ENCODE measurements at regions not wholly inside any gene's neighbourhood (a gene's known extent, or its start where the extent isn't known, plus 50 kb on each side); places are given as distances from the start of the nearest gene placed in this dataset.

GRCh38 chr4:179757641-179758040 is 2315.4 kb upstream of the AGA start:
- intact Hi-C loops (cut with micrococcal nuclease), result no loop called here
- H3K4me2 ChIP-seq (replicated peaks; ENCODE audit: extremely low read depth, low read length, poor library complexity, severe bottlenecking), result no peak overlapping the region
- WGBS (ENCODE audit: insufficient coverage), result no CpG with 5 or more reads among the region's 1 CpG

GRCh38 chr4:179762840-179763239 is 2320.6 kb upstream of the AGA start:
- no peak overlapping the region for H3K27ac ChIP-seq (ENCODE audit: low read depth in 1 of 2, low read length in 2 of 2)
- H2AFZ ChIP-seq (ENCODE audit: insufficient read depth, low read depth, low read length, poor library complexity, severe bottlenecking), result no peak overlapping the region
- no peak overlapping the region for H3K9ac ChIP-seq (ENCODE audit: insufficient read depth, low read length, poor library complexity, severe bottlenecking)
- no peak overlapping the region for H3K4me3 ChIP-seq (replicated peaks in 1 of 3; ENCODE audit: low read depth in 2 of 3, low read length in 3 of 3)
- H3K9me3 Mint-ChIP-seq, result peaks cover 2 to 12% (median 11%) of the 10 kb centered on the region in 7 donors
- no peaks in the 10 kb centered on the region for H3K36me3 Mint-ChIP-seq
- no peaks in the 10 kb centered on the region for H3K4me1 Mint-ChIP-seq
- no peak for TF ChIP-seq CTCF (IDR thresholded peaks at IDR 0.05)
- H4K20me1 ChIP-seq (ENCODE audit: insufficient read depth, low read length), result no peaks in the 10 kb centered on the region
- peaks cover 6 to 9% of the 10 kb centered on the region in 2 donors for H3K9me3 ChIP-seq (replicated peaks in 1 of 2; ENCODE audit: control insufficient read depth in 1 of 2, insufficient read depth in 1 of 2, low read length in 2 of 2)
- no peak overlapping the region for H3K27ac Mint-ChIP-seq
- no peaks in the 10 kb centered on the region for H3K27me3 ChIP-seq (ENCODE audit: control insufficient read depth in 2 of 2, insufficient read depth in 2 of 2, low read length in 2 of 2)
- no peaks in the 10 kb centered on the region for H3K79me2 ChIP-seq (ENCODE audit: insufficient read depth, low read length)
- H3K4me3 Mint-ChIP-seq, result no peak overlapping the region
- H3K4me2 ChIP-seq (replicated peaks; ENCODE audit: extremely low read depth, low read length, poor library complexity, severe bottlenecking), result no peak overlapping the region
- 83% methylated on average over 3 of the region's 5 CpGs for WGBS (ENCODE audit: insufficient coverage)
- H3K36me3 ChIP-seq (replicated peaks in 1 of 2; ENCODE audit: control insufficient read depth in 1 of 2, insufficient read depth in 2 of 2, low read length in 2 of 2), result no peaks in the 10 kb centered on the region
- intact Hi-C loops (cut with micrococcal nuclease), result no loop called here
- H3K27me3 Mint-ChIP-seq (ENCODE audit: low read depth in 3 of 3), result no peaks in the 10 kb centered on the region
- H3K4me1 ChIP-seq (ENCODE audit: control insufficient read depth in 1 of 2, insufficient read depth in 2 of 2, low read length in 2 of 2), result no peaks in the 10 kb centered on the region
- DNase-seq, result no peak

More at GRCh38 chr4:179757641-179758040, 2315.4 kb upstream of the AGA start:
- Histone ChIP-seq H3K4me1 (ENCODE audit: control insufficient read depth in 1 of 2, insufficient read depth in 2 of 2, low read length in 2 of 2) (no peaks in the 10 kb centered on the region), H4K20me1 (ENCODE audit: insufficient read depth, low read length) (no peaks in the 10 kb centered on the region), H3K27me3 (ENCODE audit: control insufficient read depth in 2 of 2, insufficient read depth in 2 of 2, low read length in 2 of 2) (no peaks in the 10 kb centered on the region), H3K9ac (ENCODE audit: insufficient read depth, low read length, poor library complexity, severe bottlenecking) (no peak overlapping the region), H3K27ac (ENCODE audit: low read depth in 1 of 2, low read length in 2 of 2) (no peak overlapping the region), H3K4me3 (replicated peaks in 1 of 3; ENCODE audit: low read depth in 2 of 3, low read length in 3 of 3) (no peak overlapping the region), H3K36me3 (replicated peaks in 1 of 2; ENCODE audit: control insufficient read depth in 1 of 2, insufficient read depth in 2 of 2, low read length in 2 of 2) (no peaks in the 10 kb centered on the region), H3K9me3 (replicated peaks in 1 of 2; ENCODE audit: control insufficient read depth in 1 of 2, insufficient read depth in 1 of 2, low read length in 2 of 2) (peaks cover 0 to 4% of the 10 kb centered on the region in 2 donors), H2AFZ (ENCODE audit: insufficient read depth, low read depth, low read length, poor library complexity, severe bottlenecking) (no peak overlapping the region), H3K79me2 (ENCODE audit: insufficient read depth, low read length) (no peaks in the 10 kb centered on the region)
- no peak for DNase-seq
- no peak overlapping the region for H3K4me3 Mint-ChIP-seq
- peaks cover 0 to 7% (median 4%) of the 10 kb centered on the region in 7 donors for H3K9me3 Mint-ChIP-seq
- H3K36me3 Mint-ChIP-seq, result no peaks in the 10 kb centered on the region
- H3K27ac Mint-ChIP-seq, result no peak overlapping the region
- no peak for TF ChIP-seq CTCF (IDR thresholded peaks at IDR 0.05)
- H3K27me3 Mint-ChIP-seq (ENCODE audit: low read depth in 3 of 3), result no peaks in the 10 kb centered on the region
- no peaks in the 10 kb centered on the region for H3K4me1 Mint-ChIP-seq

All from CD14-positive monocyte (primary cell).